GM18511 (cell line): ENCODE measurements at regions not wholly inside any gene's neighbourhood (a gene's known extent, or its start where the extent isn't known, plus 50 kb on each side); places are given as distances from the start of the nearest gene placed in this dataset.

Experiments used
- ATAC-seq: cut with Tn5 transposase; IDR thresholded peaks from one replicate; pipeline ENCODE4 v1.9.1; 2021; ENCODE audit warnings: mild to moderate bottlenecking, moderate library complexity; ENCODE audit not compliant: unreplicated experiment

DNA sequence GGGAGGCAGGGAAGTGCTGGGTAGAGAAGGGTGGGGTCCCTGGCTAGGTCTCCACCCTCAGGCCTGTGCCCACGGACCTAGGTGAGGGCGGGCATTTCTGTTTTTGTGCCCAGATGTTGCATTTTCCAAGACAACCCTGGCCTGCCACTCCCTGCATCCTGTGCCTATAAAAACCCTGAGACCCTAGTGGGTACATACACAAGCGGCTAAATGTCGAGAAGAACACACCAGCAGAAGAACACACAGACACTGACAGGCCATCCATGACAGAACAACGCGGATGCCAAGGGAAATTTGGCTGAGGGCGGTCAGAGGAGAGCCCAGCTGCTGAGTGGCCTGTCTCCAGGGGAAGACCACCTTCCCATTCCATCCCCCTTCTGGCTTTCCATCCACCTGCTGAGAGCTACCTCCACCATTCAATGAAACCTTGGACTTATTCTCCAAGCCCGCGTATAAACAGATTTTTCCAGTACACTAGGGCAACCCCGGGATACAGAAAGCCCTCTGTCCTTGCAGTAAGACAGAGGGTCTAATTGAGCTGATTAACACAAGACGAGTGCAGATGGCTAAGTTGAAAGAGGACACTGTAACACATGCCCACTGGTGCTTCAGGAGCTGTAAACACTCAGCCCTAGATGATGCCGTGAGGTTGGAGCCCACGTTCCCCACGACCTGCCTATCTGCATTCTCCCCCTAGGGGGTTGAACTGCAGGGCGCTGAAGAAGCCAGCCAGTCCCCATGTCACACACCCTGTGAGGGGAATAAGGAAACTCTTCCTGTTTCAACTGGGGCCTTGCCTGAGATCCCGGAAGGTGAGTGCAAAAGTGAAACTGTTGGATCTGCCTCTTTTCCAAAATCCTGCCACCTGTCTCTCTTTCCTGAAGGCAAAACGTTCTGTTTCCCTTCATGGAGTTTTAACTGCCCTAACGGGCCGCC lies 147.2 kb upstream of the COX10 start:
- no peak for ATAC-seq

DNA sequence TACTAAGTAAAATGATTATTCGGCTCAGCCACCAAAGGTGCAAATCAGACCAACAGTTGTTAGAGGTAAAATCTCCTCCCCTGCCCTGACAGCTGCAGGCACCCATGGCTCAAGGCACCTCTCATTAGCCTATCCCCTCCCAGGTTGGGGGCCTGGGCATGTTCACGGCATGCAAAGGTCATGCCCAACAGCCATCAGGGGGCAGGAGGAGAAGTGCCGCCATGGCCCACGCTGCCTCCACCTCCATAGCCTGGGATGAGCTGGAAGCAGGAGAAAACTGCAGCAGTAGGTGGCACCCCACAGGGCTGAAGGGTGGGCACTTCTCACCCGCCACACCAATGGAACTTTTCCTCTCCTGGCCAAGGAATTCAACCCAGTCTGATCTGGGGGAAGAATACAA lies 146.4 kb upstream of the COX10 start:
- no peak for ATAC-seq

DNA sequence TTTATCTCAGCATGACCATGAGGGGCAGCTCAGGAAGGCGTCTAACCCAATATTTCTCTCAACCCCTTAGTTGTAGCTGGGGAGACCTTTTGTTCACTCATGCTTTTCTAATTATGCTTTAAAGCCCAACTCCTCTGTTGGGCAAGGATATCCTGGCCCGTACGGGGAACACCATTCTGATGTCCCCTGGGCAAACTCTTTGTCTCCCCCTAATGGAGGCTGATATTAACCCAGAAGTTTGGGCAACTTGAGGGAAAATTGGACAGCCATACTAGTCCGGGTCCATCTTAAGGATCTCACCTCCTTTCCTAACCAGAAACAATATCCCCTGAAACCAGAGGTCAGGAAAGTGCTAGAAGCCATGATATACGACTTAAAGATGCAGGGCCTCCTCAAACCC lies 143.7 kb upstream of the COX10 start:
- no peak for ATAC-seq

DNA sequence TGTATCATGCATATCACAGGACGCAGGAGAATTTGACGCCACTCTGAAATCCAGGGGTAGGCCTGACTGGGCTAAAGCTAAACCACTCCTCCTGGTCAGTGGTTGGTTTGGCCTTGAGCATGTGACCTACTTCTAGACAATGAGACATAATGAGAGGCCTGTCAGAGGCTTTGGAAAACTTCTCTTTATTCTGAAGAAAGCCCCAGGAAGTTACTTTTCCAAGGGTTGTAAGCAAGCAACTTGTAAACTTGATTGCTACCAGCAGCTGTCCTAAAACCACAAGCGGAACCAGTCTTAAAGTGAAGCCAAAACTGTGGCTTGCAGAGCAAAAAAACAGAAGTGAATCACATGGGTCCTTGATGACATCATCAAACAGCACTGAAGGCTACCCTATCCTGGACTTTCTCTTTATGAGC lies 138.2 kb upstream of the COX10 start:
- peak; percentile 63 for ATAC-seq

DNA sequence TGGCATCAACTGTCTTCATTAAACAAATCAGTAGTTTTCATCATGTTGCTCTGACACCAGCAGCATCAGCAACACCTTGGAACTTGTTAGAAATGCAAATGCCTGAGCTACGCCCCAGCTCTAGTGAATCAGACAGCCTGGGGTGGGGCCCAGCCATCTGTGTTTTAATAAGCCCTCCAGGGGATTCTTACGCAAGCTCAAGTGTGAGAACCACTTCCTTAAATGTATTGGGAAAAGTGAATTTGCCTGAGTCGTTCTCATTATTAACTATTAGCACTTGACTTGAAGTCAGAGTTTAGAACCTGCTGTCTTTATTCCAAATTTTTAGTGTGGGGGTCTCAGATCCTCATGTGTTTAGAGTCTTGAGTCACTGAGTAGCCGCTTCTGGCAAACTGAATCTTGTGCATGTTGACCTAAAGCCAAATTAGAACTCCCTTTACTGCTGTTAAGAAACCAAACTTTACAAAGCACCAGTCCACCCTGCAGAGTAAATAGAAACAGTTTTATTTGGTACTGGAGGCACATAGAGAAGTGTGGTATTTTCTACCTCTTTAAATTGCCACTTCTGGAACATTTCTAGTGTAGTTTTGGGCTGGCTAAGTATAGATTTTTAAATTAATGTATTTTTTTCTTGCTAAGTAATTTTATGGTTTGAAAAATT lies 137.4 kb upstream of the COX10 start:
- ATAC-seq = no peak

DNA sequence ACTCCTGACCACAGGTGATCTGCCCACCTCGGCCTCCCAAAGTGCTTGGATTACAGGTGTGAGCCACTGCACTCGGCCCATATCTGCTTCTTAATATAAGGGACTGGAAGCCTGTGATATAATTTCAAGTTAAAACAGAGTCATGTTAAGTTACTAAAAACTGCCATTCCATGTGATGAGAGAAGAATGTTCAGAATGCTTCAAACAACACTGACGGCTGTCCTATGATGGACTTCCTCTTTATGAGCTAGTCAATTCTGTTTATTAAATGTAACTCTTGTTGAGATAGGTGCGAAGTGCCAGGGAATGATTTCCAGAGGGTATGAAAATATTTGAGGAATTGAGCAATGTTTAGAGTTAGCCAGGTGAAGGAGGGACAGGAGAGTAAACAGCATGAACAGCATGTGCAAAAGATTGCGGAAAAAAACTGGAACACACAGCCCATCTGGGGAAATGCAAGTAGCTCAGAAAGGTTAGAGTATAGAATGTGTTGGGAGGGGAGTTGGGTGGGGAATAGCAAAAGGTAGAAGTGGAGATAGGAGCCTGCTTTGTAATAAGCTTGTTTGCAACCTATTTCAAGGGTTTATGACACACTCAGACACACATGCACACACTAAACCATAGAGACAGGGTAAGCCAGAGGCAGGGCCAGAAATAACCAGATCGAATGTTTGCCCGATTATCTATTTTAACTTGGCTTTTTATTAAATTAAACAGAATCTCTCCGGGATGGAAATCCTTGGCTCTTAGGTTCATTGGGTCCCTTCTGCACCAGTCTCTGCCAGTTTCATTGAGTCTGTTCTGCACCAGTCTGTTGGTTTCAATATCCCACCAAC lies 135.6 kb upstream of the COX10 start:
- no peak for ATAC-seq

DNA sequence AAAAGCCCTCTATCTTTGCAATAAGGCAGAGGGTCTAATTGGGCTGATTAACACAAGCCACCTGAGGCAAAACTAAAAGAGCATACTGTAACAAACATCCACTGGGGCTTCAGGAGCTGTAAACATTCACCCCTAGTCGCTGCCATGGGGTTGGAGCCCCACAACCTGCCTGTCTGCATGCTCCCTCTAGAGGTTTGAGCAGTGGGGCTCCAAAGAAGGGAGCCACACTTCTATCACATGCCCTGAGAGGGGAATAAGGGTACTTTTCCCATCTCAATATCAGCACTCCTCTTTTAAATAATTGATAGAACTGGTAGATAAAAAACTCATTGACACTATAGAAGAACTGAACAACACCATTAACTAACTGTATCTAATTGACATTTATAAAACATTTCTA lies 130.1 kb upstream of the COX10 start:
- no peak for ATAC-seq

DNA sequence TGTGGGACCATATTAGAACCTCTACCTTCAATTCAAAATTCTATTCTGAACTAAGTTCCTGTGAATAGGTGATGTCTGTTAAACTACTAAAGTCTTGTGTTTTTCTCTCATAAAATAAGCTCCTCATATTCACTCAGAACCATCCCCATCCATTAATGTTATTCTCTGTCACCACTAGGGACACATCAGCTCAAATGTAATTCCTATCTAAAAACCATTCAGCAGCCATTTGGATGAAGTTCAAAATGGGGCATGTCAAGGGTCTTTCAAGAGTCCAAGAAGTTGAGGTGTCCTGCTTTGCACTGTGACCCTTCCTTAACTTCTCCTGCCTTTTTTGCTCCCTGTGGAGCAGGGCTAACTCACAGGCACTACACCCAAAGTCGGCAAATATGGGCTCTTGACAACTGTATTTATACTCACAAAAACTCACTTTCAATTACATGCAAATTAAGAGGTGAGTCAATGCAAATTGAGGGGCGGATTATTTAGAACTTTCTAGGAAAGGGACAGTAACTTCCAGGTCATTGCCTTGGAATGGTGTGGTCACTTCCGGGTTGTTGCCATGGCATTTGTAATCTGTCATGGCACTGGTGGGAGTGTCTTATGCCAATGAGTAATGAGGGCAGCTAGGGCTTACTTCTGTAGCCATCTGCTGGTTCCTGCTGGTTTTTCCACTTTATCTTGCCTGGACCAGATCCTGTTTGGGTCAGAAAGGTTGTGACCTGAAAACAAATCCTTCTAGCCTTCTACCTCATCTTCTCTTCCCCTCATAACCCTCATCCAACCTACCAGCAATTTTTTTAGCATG lies 128.2 kb upstream of the COX10 start:
- no peak for ATAC-seq

DNA sequence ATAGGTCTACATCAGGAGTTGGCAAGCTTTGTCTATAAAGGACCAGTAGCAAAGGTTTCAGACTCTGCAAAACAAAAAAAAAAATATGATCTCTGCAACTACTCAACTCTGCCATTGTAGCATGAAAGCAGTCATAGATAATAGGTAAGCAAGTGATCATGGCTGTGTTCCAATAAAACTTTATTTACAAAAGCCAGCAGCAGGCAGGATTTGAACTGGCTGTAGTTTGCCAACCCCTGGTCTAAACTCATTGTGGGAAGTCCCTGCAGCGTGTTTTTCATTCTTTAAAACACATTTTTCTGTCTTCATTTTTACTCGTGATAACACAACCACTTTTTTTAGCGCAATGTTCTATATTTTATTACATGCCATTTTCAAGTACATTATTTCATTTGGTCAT lies 127.5 kb upstream of the COX10 start:
- ATAC-seq = no peak

DNA sequence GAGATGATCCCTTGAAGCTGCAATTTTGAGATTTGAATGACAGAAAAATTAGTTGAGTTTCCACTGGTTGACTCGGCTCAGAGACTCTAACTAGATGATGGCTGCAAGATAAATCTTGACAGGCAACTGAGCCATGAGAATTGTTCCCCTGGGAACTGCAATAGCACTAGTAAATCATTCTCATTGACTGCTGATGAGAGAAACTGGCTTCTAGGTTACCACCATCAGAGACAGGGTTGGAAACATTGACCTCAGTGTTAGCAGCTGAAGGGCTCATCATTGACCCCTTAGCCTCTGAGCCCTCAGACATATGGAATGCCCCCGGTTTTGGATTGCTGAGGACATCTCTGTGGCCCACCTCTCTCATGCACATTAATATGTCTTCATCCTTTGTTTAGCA lies 125.4 kb upstream of the COX10 start:
- no peak for ATAC-seq

DNA sequence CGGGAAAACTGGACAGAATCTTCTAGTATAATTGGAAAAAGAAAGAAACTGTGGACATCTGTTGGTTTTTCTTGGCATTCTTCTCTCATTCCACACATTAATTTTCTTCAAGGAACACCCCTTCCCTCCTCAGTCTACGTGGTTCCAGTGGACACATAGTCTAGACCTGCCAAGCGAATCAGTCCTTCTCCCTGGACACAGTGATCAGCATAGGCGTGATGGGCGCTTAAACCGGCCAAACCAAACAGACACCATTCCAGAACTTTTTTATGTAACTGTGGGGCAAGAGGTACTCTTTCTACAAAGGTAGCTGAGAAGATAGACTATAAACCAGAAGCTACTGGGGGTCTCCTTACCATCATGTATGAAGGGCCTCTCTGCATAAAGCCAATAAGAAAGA lies 121.8 kb upstream of the COX10 start:
- ATAC-seq = no peak

DNA sequence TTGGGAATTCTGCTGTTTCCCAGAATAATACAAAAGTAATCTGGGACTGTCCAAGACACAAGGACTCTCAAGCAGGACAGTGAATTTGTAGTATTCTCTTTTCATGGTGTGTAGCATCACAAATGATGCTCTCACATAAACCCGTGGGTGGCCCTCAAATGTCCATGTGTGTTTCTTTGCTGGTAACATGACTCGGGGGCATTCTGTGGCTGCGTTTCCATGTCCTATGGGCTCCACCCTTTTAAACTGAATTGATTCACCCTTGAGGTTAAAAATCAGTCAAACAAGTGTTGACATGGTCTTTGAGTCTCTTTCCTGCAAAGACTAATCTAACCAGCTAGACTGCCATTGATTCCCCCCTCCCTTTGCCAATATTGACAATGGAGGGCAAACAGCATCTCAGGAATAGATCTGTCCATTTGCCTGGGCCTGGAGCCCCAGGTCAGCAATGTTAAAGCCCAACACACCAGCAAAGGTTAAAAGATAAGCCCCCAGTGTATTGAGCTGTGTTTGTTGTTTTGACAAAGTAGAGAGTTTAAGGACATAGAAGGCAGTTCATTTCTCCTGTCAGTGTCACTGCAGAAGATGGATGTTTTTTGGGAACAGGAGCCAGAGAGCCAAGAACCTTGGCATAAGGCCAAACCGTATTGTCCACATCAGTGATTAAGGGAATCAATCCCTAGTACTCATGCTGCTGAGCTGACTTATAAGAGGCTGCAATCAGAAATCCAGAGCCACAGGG lies 117.1 kb upstream of the COX10 start:
- no peak for ATAC-seq

DNA sequence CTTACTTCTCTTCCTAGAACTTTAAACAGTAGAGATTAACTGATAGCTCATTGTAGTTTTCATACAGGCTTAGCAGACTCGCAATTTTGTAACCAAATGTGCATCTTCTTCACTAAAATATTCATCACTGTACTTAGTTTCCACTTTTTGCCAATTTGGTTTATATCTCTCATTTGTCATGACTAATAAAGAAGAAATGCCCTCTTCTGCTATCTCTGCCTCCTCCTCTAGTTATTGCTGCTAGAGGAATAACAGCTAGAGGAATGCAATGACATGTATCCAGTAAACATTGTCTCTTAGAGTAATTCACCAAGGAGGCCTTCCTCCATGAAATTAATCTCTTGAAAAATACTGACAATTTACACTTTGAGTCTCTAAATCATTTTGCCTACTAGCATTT lies 115.5 kb upstream of the COX10 start:
- no peak for ATAC-seq

DNA sequence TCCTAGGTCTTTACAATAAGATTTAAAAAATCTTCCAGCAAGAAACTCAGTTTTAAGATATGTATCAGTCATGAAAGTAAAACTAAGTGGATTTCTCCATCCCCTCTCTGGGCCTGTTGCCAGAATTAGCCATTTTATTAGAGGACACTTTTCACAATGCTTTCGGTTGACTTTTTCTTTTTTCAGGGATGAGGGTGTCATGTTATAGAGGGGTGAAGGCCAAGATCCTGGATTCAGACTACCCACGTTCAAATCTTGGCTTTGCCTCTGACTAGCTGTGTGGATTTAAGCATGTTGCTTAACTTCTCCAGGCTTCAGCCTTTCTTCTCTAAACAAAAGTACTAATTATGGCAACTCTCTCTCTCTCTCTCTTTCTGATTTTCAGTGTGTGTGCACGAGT lies 111.7 kb upstream of the COX10 start:
- ATAC-seq = no peak

DNA sequence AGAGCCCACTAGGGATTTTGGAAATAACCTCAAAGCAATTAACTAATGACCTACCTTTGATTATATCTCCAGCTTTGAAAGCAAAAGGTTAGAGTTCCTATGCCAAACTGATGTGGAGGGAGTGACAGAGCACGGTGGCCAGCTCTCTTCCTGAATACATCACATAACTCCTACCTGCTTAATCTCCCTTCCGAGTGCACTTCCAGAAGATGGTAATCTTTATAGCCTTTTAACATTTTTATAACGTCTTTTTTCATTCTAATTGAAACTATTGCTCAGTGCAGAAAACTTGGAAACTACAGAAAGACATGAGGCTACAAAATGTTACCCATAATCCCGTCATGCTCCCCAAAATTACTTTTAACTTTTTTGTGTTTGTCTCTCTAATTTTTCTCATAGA lies 110.5 kb upstream of the COX10 start:
- ATAC-seq = no peak

DNA sequence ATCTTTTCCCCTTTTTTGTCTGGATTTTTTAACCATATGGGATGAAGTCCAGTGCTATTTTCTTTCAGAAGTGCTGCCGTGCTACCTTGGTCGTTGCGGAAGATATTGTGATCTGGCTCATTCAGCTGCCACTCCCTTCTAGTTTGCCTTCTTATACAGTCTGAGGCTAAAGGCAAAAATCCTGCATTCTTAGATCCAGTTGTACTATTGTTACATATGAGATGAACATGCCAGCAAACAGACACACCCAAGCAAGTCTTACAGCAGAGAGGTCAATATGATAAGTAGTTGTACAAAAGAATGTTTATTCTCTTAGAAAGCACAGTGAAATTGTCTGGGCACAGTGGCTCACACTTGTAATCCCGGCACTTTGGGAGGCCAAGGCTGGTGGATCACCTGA lies 108.0 kb upstream of the COX10 start:
- no peak for ATAC-seq

DNA sequence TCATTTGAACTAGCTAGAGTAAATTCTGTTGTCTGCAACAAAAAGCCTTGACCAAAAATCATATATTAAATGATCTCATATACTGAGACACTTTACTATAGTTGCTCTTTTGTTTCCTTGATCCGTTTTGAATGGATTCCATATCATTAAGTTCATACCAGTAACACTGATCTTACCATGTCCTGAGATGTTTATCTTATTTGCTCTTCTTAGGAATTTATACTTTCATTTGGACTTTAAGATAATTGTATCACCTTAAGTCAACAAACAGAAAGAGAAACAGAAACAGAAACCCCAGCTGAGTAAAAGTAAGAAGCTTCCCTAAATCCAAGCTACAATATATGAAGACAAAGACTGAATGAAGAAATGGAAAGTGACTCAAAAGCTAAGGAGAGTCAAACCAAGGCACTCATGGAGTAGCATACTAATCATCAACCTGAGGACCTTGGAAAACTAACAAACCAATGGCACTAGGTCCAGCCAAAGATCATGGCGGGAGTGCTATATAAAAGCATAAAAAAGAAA lies 106.5 kb upstream of the COX10 start:
- no peak for ATAC-seq

DNA sequence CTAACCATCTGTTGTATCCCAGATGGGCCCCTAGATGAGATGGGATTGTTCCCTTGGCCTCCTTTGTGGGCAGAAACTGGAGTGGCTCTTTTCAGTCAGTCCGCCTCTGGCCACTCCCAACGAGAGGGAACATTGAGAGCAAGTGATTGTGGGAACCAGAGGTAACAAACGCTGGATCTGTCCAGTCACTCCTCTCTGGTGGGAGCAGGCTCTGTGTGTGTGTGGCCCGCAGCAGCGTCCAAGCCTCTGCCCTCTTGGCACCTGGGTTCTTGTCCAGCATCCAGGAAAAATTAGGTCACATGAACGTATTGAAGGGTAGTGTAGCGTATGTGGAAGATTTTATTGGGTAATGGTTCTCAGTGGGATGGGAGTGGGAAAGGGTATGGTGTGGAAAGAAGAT lies 101.9 kb upstream of the COX10 start:
- no peak for ATAC-seq

DNA sequence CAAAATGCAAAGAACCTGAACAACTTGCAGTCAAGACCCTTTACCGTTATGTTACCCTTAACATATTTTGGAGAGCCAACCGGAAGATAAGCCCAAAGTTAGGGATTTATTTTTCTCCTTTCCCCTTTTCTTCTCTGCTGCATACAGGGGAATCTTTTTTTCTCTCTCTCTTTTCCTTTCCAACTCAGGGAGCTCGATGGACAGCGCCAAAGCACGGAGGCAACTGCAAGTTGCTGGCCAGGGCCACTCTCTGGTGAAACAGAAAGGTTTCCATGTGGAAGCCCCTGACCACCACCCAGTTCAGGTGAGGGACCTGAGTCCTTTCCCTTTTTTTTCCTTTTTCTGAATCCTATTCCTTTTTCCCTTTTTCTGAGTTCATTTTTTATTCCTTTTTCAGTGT lies 98.8 kb upstream of the COX10 start:
- ATAC-seq = no peak
